ENCODE measurements at regions not wholly inside any gene's neighbourhood (a gene's known extent, or its start where the extent isn't known, plus 50 kb on each side); places are given as distances from the start of the nearest gene placed in this dataset.

- DNase-seq (no peak), ATAC-seq (ENCODE audit: low read depth) (no peak)
- Histone ChIP-seq H3K9ac (ENCODE audit: low read depth, low read length) (no peak overlapping the region), H2BK20ac (ENCODE audit: low read depth, low read length) (no peak overlapping the region), H3K4me1 (ENCODE audit: control insufficient read depth, insufficient read depth, low read length) (no peaks in the 10 kb centered on the region), H3K14ac (replicated peaks; ENCODE audit: low read depth, low read length) (no peak overlapping the region), H3K4me3 (ENCODE audit: insufficient read depth, low read depth, low read length) (no peak overlapping the region), H2AK5ac (ENCODE audit: low read depth, low read length) (no peak overlapping the region), H4K91ac (ENCODE audit: insufficient read depth, low read depth, low read length) (no peak overlapping the region), H2BK15ac (ENCODE audit: low read depth, low read length) (no peak overlapping the region), H3K79me1 (ENCODE audit: low read depth in 1 of 2, low read length in 2 of 2) (no peaks in the 10 kb centered on the region), H3K9me1 (ENCODE audit: insufficient read depth, low read length) (no peaks in the 10 kb centered on the region), H3K56ac (ENCODE audit: extremely low read depth, insufficient read depth, low read length) (no peak overlapping the region), H3K4me2 (ENCODE audit: low read depth, low read length) (no peak overlapping the region), H3K27me3 (ENCODE audit: control insufficient read depth, insufficient read depth, low read length) (no peaks in the 10 kb centered on the region), H2BK120ac (ENCODE audit: low read depth, low read length) (no peak overlapping the region), H3K27ac (ENCODE audit: insufficient read depth, low read length) (no peak overlapping the region), H4K8ac (ENCODE audit: low read depth in 2 of 2, low read length in 2 of 2) (no peak overlapping the region), H3K9me3 (ENCODE audit: control insufficient read depth, insufficient read depth, low read length) (peaks cover 3% of the 10 kb centered on the region; the same call in 1 of the 2 replicates), H3K23ac (ENCODE audit: low read depth, low read length) (no peak overlapping the region), H2AK9ac (replicated peaks; ENCODE audit: low read depth, low read length, poor library complexity) (no peak overlapping the region), H4K5ac (ENCODE audit: low read depth, low read length) (no peak overlapping the region), H2AFZ (replicated peaks; ENCODE audit: low read length, poor library complexity) (no peak overlapping the region), H4K20me1 (ENCODE audit: insufficient read depth, low read length) (no peaks in the 10 kb centered on the region), H3K36me3 (ENCODE audit: control insufficient read depth, insufficient read depth, low read length) (no peaks in the 10 kb centered on the region), H3K4ac (ENCODE audit: low read depth, low read length) (no peak overlapping the region), H3K18ac (ENCODE audit: low read depth, low read length) (no peak overlapping the region), H2BK5ac (ENCODE audit: low read depth, low read length, poor library complexity, severe bottlenecking) (no peak overlapping the region)
- 40% methylated on average over 2 of the region's 2 CpGs; no CpG with 5 or more reads in 1 of the 2 experiments for WGBS, 2 experiments (ENCODE audit: extremely low coverage in 2 of 2, insufficient read length in 1 of 2)
- TF ChIP-seq MXI1 (IDR thresholded peaks at IDR 0.05; ENCODE audit: borderline replicate concordance, low read depth, low read length) = no peak
- TF ChIP-seq USF2 (IDR thresholded peaks at IDR 0.05; ENCODE audit: low read depth, low read length) = no peak
- TF ChIP-seq MAZ (IDR thresholded peaks at IDR 0.05; ENCODE audit: borderline replicate concordance, low read depth, low read length) = no peak
- TF ChIP-seq RAD21 (IDR thresholded peaks at IDR 0.05; ENCODE audit: low read length) = no peak
- TF ChIP-seq RCOR1 (IDR thresholded peaks at IDR 0.05; ENCODE audit: insufficient replicate concordance, low read length) = no peak
- BruUV-seq (replicated peaks) = no TSS peak
- intact Hi-C loops (cut with micrococcal nuclease) (no loop called here), in situ Hi-C loops (cut with MboI; ENCODE audit: low sequenced_read_pairs) (no loop called here), dilution Hi-C loops (cut with HindIII; ENCODE audit: low sequenced_read_pairs, unreplicated experiment) (no loop called here)
- CTCF ChIA-PET = no interaction called here
- POLR2A ChIA-PET (ENCODE audit: unreplicated experiment) = no interaction called here
Measured at GRCh38 chr6:153207006-153207405, 75.9 kb upstream of the RGS17 start.
